Tibial artery (tissue), 4 donors: ENCODE measurements at regions not wholly inside any gene's neighbourhood (a gene's known extent, or its start where the extent isn't known, plus 50 kb on each side); places are given as distances from the start of the nearest gene placed in this dataset.

ENCODE experiments used
- DNase-seq, 2 donors: peaks; one replicate each; pipeline ENCODE4 v3.0.0-alpha.2; 2019
- H3K27ac ChIP-seq, 2 donors: fragments of 200-600 bp; sonication (generic) in 1 of 2; 1 replicate in 1 of 2; 2 replicates in 1 of 2; pipeline ENCODE4 v1.5.1; 2018 to 2019; ENCODE audit warnings: mild to moderate bottlenecking in 1 of 2
- H3K27me3 ChIP-seq, 2 donors: fragments of 200-600 bp; sonication (generic) in 1 of 2; one replicate each; pipeline versions ENCODE4 v1.5.1 to v1.6.0; 2016 to 2019
- H3K36me3 ChIP-seq, 3 donors: fragments of 200-600 bp; sonication (generic) in 2 of 3; one replicate each; pipeline ENCODE4 v1.5.1; 2016 to 2019; ENCODE audit warnings: mild to moderate bottlenecking in 2 of 3
- H3K4me1 ChIP-seq, 4 donors: fragments of 200-600 bp; sonication (generic) in 2 of 4; 1 replicate in 3 of 4; 2 replicates in 1 of 4; pipeline ENCODE4 v1.5.1; 2016 to 2019
- H3K4me3 ChIP-seq, 2 donors: fragments of 200-600 bp; sonication (generic) in 1 of 2; 1 replicate in 1 of 2; 2 replicates in 1 of 2; pipeline ENCODE4 v1.5.1; 2018 to 2019; ENCODE audit warnings: mild to moderate bottlenecking in 2 of 2
- H3K9me3 ChIP-seq, 3 donors: fragments of 200-600 bp; sonication (generic) in 1 of 3; one replicate each; pipeline ENCODE4 v1.5.1; 2016 to 2019
- intact Hi-C: fragments of 100-400 bp; cut with DNase I; formaldehyde crosslinking; loops from one replicate; pipeline ENCODE4 v1.15.0; 2023; ENCODE audit warnings: low total_unique reads
- TF ChIP-seq, protein P1 (sequence below), 2 experiments: fragments of 200-600 bp in 1 of 2; fragments of 450-650 bp in 1 of 2; IDR thresholded peaks; one replicate each; pipeline ENCODE4 v1.5.1; 2017 to 2019; ENCODE audit warnings: antibody characterized with exemption in 2 of 2, mild to moderate bottlenecking in 1 of 2, moderate library complexity in 1 of 2

DNA sequence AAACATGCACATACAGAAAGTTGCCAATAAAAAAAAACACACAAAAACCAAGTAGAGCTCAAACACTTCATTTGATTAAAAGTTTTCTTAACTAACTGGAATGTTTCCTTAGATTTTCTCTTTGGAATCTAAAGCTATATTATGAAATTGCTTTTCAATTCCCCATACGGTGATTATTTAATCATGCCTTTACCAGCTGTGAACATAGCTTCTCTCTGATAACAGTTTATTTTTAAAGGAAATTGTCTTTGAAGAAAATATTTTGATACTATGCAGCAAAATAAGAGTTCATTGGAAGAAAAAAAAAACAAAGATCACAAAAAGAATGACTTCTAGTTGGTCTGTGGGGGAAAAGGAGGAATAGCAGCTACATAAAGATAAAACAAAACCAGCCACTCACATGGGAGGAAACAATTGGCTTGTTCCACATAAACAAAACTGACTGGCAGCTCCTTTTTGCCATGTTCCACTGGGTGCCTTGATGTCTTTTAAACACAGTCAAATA lies 71.4 kb downstream of the BMP4 start:
- peaks cover 0 to 2% (median 0%) of the 10 kb centered on the region in 4 donors for H3K4me1 ChIP-seq
- no peaks in the 10 kb centered on the region for H3K9me3 ChIP-seq
- no peaks in the 10 kb centered on the region for H3K36me3 ChIP-seq
- TF ChIP-seq, protein P1, sequence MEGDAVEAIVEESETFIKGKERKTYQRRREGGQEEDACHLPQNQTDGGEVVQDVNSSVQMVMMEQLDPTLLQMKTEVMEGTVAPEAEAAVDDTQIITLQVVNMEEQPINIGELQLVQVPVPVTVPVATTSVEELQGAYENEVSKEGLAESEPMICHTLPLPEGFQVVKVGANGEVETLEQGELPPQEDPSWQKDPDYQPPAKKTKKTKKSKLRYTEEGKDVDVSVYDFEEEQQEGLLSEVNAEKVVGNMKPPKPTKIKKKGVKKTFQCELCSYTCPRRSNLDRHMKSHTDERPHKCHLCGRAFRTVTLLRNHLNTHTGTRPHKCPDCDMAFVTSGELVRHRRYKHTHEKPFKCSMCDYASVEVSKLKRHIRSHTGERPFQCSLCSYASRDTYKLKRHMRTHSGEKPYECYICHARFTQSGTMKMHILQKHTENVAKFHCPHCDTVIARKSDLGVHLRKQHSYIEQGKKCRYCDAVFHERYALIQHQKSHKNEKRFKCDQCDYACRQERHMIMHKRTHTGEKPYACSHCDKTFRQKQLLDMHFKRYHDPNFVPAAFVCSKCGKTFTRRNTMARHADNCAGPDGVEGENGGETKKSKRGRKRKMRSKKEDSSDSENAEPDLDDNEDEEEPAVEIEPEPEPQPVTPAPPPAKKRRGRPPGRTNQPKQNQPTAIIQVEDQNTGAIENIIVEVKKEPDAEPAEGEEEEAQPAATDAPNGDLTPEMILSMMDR (IDR thresholded peaks at IDR 0.05) = no peak
- intact Hi-C loops = no loop called here
- no peak for DNase-seq
- no peak overlapping the region for H3K4me3 ChIP-seq
- no peak overlapping the region for H3K27ac ChIP-seq
- H3K27me3 ChIP-seq = no peaks in the 10 kb centered on the region

DNA sequence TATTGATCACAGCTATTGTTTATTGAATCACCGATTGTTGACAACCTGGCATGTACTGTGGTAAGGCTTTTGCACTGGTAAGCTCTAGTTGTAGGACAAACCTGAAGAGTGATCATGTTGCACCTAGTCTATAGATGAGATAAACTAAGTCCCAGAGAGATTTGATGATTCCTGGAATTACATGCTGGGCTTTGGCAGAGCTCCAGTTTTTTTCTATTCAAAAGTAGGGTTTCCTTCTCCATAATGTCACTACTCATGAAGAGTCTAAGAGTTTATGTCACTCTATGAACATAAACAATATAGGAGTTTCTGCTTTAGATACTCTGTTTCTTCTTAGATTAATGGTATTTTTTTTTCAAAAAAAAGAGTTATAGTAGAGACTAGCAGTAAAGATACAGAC lies 72.0 kb downstream of the BMP4 start:
- TF ChIP-seq, protein P1 (IDR thresholded peaks at IDR 0.05) = no peak
- Histone ChIP-seq H3K4me3 (no peak overlapping the region), H3K4me1 (no peaks in the 10 kb centered on the region), H3K27me3 (no peaks in the 10 kb centered on the region), H3K9me3 (no peaks in the 10 kb centered on the region), H3K27ac (no peak overlapping the region), H3K36me3 (no peaks in the 10 kb centered on the region)
- DNase-seq = no peak
- intact Hi-C loops = no loop called here

DNA sequence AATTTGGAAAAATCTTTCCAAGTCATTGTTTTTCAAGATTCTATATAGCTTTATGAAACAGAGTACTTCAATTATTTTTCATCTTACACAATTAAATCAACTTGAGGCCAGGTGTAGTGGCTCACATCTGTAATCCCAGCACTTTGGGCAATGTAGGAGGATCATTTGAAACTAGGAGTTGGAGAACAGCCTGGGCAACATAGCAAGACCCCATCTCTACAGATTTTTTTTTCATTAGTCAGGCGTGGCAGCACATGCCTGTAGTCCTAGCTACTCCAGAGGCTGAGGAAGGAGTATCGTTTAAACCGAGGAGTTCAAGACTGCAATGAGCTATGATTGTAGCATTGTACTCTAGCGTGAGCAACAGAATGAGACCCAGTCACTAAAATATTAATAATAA lies 72.9 kb downstream of the BMP4 start:
- TF ChIP-seq, protein P1 (IDR thresholded peaks at IDR 0.05) = no peak
- DNase-seq = no peak
- Histone ChIP-seq H3K27me3 (no peaks in the 10 kb centered on the region), H3K36me3 (no peaks in the 10 kb centered on the region), H3K9me3 (no peaks in the 10 kb centered on the region), H3K4me3 (no peak overlapping the region), H3K27ac (no peak overlapping the region), H3K4me1 (no peaks in the 10 kb centered on the region)
- intact Hi-C loops = no loop called here

DNA sequence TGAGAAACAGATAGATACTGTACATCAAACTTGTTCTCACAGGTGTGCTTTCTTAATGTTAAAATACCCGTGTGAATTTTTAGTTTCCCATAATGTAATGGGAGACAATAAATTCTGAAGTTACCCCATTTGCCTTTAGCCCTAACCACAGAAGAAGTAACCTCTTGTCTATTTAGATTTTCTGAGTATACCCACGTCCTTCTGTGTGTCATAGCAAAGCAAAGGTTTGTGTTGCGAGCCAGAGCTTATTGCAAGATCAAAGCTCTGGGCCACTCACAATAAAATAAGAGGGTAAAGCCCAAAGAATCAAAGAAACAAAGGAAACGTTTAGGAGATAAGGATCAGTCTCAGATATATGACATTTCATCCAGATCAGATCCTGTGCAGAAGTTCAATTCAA lies 73.9 kb downstream of the BMP4 start:
- no peak for DNase-seq
- no peaks in the 10 kb centered on the region for H3K27me3 ChIP-seq
- intact Hi-C loops = no loop called here
- no peaks in the 10 kb centered on the region for H3K9me3 ChIP-seq
- H3K4me1 ChIP-seq = no peaks in the 10 kb centered on the region
- TF ChIP-seq, protein P1 (IDR thresholded peaks at IDR 0.05) = no peak
- no peak overlapping the region for H3K27ac ChIP-seq
- H3K36me3 ChIP-seq = no peaks in the 10 kb centered on the region
- H3K4me3 ChIP-seq = no peak overlapping the region

DNA sequence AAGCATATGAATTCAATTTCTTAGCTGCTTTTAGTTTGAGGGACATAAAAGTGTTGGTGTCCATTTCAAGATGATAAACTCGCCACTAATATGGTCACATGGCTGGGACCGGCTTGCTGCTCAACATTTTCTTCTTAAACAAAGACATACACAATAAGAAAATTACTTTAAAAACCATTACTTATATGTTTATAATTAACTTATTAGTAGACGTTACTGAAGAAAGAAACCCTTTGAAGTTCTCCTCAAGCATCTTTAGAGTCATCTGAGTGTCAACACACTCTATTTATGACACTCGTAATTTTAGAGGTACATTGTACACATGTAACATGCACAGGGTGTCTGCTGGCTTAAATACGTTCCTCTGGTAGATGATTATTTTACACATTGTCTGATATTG lies 74.7 kb downstream of the BMP4 start:
- no peak for DNase-seq
- intact Hi-C loops = no loop called here

More for the DNA sequence above, 74.7 kb downstream of the BMP4 start:
- TF ChIP-seq, protein P1 (IDR thresholded peaks at IDR 0.05) = no peak
- no peaks in the 10 kb centered on the region for H3K27me3 ChIP-seq
- H3K4me1 ChIP-seq = no peaks in the 10 kb centered on the region
- H3K36me3 ChIP-seq = no peaks in the 10 kb centered on the region
- no peak overlapping the region for H3K27ac ChIP-seq
- H3K4me3 ChIP-seq = no peak overlapping the region
- H3K9me3 ChIP-seq = no peaks in the 10 kb centered on the region
